ENCODE measurements at regions not wholly inside any gene's neighbourhood (a gene's known extent, or its start where the extent isn't known, plus 50 kb on each side); places are given as distances from the start of the nearest gene placed in this dataset.

- TF ChIP-seq CTCF (conservative IDR thresholded peaks at IDR 0.05) (no peak), ZFX (IDR thresholded peaks at IDR 0.05) (no peak)
Observed at GRCh38 chr3:177307826-177308225, 110.5 kb upstream of the TBL1XR1 start.

Data from C4-2B (cell line).